Mesenchymal stem cell (in vitro differentiated cells and primary cell): ENCODE measurements at regions not wholly inside any gene's neighbourhood (a gene's known extent, or its start where the extent isn't known, plus 50 kb on each side); places are given as distances from the start of the nearest gene placed in this dataset.
A peak's percentile ranks its signal among the peaks of the same experiment; 100 is the strongest.

ENCODE experiments used
- DNase-seq: peaks from one replicate; pipeline ENCODE4 v3.0.0-alpha.2; 2013
- H2AFZ ChIP-seq: one replicate; pipeline ENCODE4 v1.6.1; 2013; ENCODE audit warnings: low read depth, mild to moderate bottlenecking, control low read depth, inconsistent platforms, low read length, moderate library complexity
- H2AK5ac ChIP-seq: 2 replicates; pipeline ENCODE4 v1.6.1; 2013; ENCODE audit warnings: low read length, moderate library complexity, mild to moderate bottlenecking, inconsistent platforms; ENCODE audit not compliant: severe bottlenecking
- H2BK120ac ChIP-seq: one replicate; pipeline ENCODE4 v1.6.1; 2013; ENCODE audit warnings: low read depth, mild to moderate bottlenecking, inconsistent platforms, low read length, moderate library complexity
- H2BK12ac ChIP-seq, 2 experiments: one replicate each; pipeline ENCODE4 v1.6.1; 2013; ENCODE audit warnings: inconsistent platforms in 2 of 2, low read length in 2 of 2, mild to moderate bottlenecking in 2 of 2, moderate library complexity in 2 of 2, control low read depth in 1 of 2
- H2BK15ac ChIP-seq: one replicate; pipeline ENCODE4 v1.6.1; 2013; ENCODE audit warnings: mild to moderate bottlenecking, low read depth, inconsistent platforms; ENCODE audit not compliant: poor library complexity, severe bottlenecking
- H2BK5ac ChIP-seq: 2 replicates; pipeline ENCODE4 v1.6.1; 2013; ENCODE audit warnings: low read depth, mild to moderate bottlenecking, low read length, control low read depth, inconsistent platforms; ENCODE audit not compliant: poor library complexity, severe bottlenecking
- H3K14ac ChIP-seq, 2 experiments: one replicate each; pipeline ENCODE4 v1.6.1; 2013; ENCODE audit warnings: inconsistent platforms in 2 of 2, low read length in 2 of 2, control low read depth in 1 of 2, mild to moderate bottlenecking in 1 of 2, moderate library complexity in 1 of 2
- H3K18ac ChIP-seq, 2 experiments: one replicate each; pipeline ENCODE4 v1.6.1; 2013; ENCODE audit warnings: inconsistent platforms in 2 of 2, low read length in 2 of 2, control low read depth in 1 of 2, low read depth in 1 of 2, mild to moderate bottlenecking in 1 of 2
- H3K23ac ChIP-seq, 2 experiments: one replicate each; pipeline ENCODE4 v1.6.1; 2013; ENCODE audit warnings: inconsistent platforms in 2 of 2, low read length in 2 of 2, mild to moderate bottlenecking in 2 of 2, moderate library complexity in 2 of 2, control low read depth in 1 of 2
- H3K27ac ChIP-seq: 2 replicates; pipeline ENCODE4 v1.5.1; 2013; ENCODE audit warnings: mild to moderate bottlenecking, moderate library complexity, low read length, control low read depth, inconsistent platforms; ENCODE audit not compliant: poor library complexity, severe bottlenecking
- H3K27me3 ChIP-seq, 2 experiments: 2 replicates each; pipeline versions ENCODE4 v1.6.1 to v1.7.0; 2013; ENCODE audit warnings: low read length in 2 of 2, mild to moderate bottlenecking in 2 of 2, moderate library complexity in 2 of 2, control low read depth in 1 of 2, inconsistent platforms in 1 of 2; ENCODE audit not compliant: control insufficient read depth in 1 of 2, insufficient read depth in 1 of 2
- H3K36me3 ChIP-seq, 2 experiments: 2 replicates each; pipeline versions ENCODE4 v1.6.1 to v1.7.0; 2013; ENCODE audit warnings: low read length in 2 of 2, control low read depth in 1 of 2, inconsistent platforms in 1 of 2, low read depth in 1 of 2, mild to moderate bottlenecking in 1 of 2; ENCODE audit not compliant: insufficient read depth in 2 of 2, control insufficient read depth in 1 of 2
- H3K4ac ChIP-seq, 2 experiments: one replicate each; pipeline ENCODE4 v1.6.1; 2013; ENCODE audit warnings: inconsistent platforms in 2 of 2, low read length in 2 of 2, mild to moderate bottlenecking in 2 of 2, moderate library complexity in 2 of 2, control low read depth in 1 of 2, low read depth in 1 of 2
- H3K4me1 ChIP-seq: 2 replicates; pipeline ENCODE4 v1.6.1; 2013; ENCODE audit warnings: low read depth, low read length, control low read depth; ENCODE audit not compliant: control insufficient read depth, insufficient read depth
- H3K4me2 ChIP-seq: 2 replicates; pipeline ENCODE4 v1.6.1; 2013; ENCODE audit warnings: low read length, mild to moderate bottlenecking, inconsistent platforms; ENCODE audit not compliant: poor library complexity, severe bottlenecking
- H3K4me3 ChIP-seq, 2 experiments: 2 replicates each; pipeline versions ENCODE4 v1.5.1 to v1.7.0; 2013; ENCODE audit warnings: low read length in 2 of 2, mild to moderate bottlenecking in 2 of 2, control low read depth in 1 of 2, low read depth in 1 of 2; ENCODE audit not compliant: insufficient read depth in 1 of 2
- H3K79me1 ChIP-seq: replicated peaks from 2 replicates; pipeline ENCODE4 v1.6.1; 2013; ENCODE audit warnings: mild to moderate bottlenecking, control low read depth, low read length, inconsistent platforms; ENCODE audit not compliant: poor library complexity, severe bottlenecking
- H3K9ac ChIP-seq: 2 replicates; pipeline ENCODE4 v1.7.0; 2013; ENCODE audit warnings: mild to moderate bottlenecking, low read length, moderate library complexity
- H3K9me3 ChIP-seq: 2 replicates; pipeline ENCODE4 v1.7.0; 2013; ENCODE audit warnings: mild to moderate bottlenecking, low read length; ENCODE audit not compliant: control insufficient read depth
- H4K8ac ChIP-seq: one replicate; pipeline ENCODE4 v1.6.1; 2013; ENCODE audit warnings: inconsistent platforms, mild to moderate bottlenecking, low read length, moderate library complexity
- H4K91ac ChIP-seq: one replicate; pipeline ENCODE4 v1.6.1; 2013; ENCODE audit warnings: mild to moderate bottlenecking, low read length, inconsistent platforms
- WGBS: methylation state at CpG from one replicate; pipeline ENCODE4 v1.1.7; 2013; ENCODE audit warnings: mixed read lengths; 5-methylcytosine and 5-hydroxymethylcytosine counted together

DNA sequence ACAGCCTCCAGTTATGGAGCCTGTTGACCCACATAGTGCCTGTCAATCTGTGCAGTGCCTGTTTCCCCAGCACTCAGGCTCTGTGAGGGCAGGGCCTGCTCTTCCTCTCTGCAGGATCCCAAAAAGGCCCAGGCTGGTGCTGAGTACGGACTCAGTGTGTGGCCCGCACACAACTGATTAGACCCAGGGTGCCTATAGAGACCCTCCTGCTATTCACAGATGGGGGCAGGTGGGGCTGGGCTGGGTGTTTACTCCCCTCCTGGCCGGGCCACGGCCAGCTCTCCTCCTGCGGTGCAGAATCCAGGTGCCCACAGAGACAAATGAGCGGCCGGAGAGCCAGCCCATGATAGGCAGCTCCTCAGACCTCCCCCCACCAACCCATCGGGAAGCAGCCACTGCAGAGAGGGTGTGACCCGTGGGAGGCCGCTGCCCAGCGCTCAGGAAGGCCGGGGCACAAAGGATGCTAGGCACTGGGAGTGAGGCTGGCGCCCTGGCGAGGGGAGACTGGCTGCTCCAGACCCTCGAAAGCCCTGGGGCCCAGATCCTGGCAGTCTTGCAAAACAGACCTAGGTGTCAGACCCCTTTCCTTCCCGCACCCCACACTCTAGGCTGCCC, 239.0 kb downstream of the CTTN start:
- no peak overlapping the region for H3K9ac ChIP-seq
- H3K9me3 ChIP-seq = no peaks in the 10 kb centered on the region
- no peak overlapping the region for H4K8ac ChIP-seq
- no peak overlapping the region for H3K4ac ChIP-seq
- no peak overlapping the region for H4K91ac ChIP-seq
- no peak overlapping the region for H2BK15ac ChIP-seq
- H2BK120ac ChIP-seq = no peak overlapping the region
- no peaks in the 10 kb centered on the region for H3K27me3 ChIP-seq
- DNase-seq = no peak
- no peak overlapping the region for H3K18ac ChIP-seq
- no peak overlapping the region for H2BK5ac ChIP-seq
- H2AFZ ChIP-seq = no peak overlapping the region
- no peak overlapping the region for H3K27ac ChIP-seq
- H2BK12ac ChIP-seq = no peak overlapping the region
- no peaks in the 10 kb centered on the region for H3K79me1 ChIP-seq
- H3K23ac ChIP-seq = no peak overlapping the region
- no peak overlapping the region for H3K14ac ChIP-seq
- peaks cover 0 to 5% of the 10 kb centered on the region in 2 experiments for H3K36me3 ChIP-seq
- no peak overlapping the region for H2AK5ac ChIP-seq
- no peak overlapping the region for H3K4me2 ChIP-seq
- WGBS = 87% methylated on average over 16 of the region's 16 CpGs
- H3K4me1 ChIP-seq = peaks cover 2% of the 10 kb centered on the region
- peak overlapping the region in 1 of 2 experiments; percentile 7 for H3K4me3 ChIP-seq

GRCh38 chr11:70637949-70638583, 239.7 kb downstream of the CTTN start:
- WGBS = 75% methylated on average over 18 of the region's 18 CpGs
- Histone ChIP-seq H3K23ac (no peak overlapping the region), H2BK5ac (no peak overlapping the region), H2BK12ac (no peak overlapping the region), H3K18ac (no peak overlapping the region), H2AK5ac (no peak overlapping the region), H3K4me1 (peaks cover 2% of the 10 kb centered on the region), H3K4me2 (no peak overlapping the region), H4K8ac (no peak overlapping the region), H3K79me1 (no peaks in the 10 kb centered on the region), H2BK15ac (no peak overlapping the region), H4K91ac (no peak overlapping the region), H3K14ac (no peak overlapping the region), H3K9me3 (no peaks in the 10 kb centered on the region), H2AFZ (no peak overlapping the region), H3K36me3 (peaks cover 0 to 5% of the 10 kb centered on the region in 2 experiments), H2BK120ac (no peak overlapping the region), H3K27me3 (no peaks in the 10 kb centered on the region), H3K9ac (no peak overlapping the region), H3K4me3 (no peak overlapping the region), H3K27ac (no peak overlapping the region), H3K4ac (no peak overlapping the region)
- DNase-seq = no peak

DNA sequence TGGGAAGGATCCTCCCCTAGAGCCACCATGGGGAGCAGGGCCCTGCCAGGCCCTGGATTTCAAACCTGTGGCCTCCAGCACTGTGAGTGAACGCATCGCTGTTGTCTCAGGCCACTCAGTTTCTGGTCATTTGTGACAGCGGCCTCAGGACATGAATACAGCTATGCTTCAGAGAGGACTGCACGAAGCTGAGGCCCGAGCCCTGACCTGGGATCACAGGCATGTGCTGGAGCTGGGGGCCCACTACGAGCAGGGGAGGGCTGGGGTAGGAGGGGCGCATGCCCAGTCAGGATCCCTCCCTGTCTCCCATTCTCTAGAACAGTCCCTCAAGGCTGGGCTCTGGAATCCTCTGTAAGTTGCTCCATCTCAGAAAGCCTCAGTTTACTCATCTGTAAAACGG, 242.1 kb downstream of the CTTN start:
- H2BK15ac ChIP-seq = no peak overlapping the region
- no peak for DNase-seq
- H4K8ac ChIP-seq = no peak overlapping the region
- H2BK120ac ChIP-seq = no peak overlapping the region
- H3K4me2 ChIP-seq = no peak overlapping the region
- H3K9ac ChIP-seq = no peak overlapping the region
- no peaks in the 10 kb centered on the region for H3K27me3 ChIP-seq
- H3K23ac ChIP-seq = no peak overlapping the region
- H3K18ac ChIP-seq = no peak overlapping the region
- no peak overlapping the region for H2BK5ac ChIP-seq
- no peak overlapping the region for H2AK5ac ChIP-seq
- H3K14ac ChIP-seq = no peak overlapping the region
- H4K91ac ChIP-seq = no peak overlapping the region
- H3K27ac ChIP-seq = no peak overlapping the region
- H3K9me3 ChIP-seq = no peaks in the 10 kb centered on the region
- H3K4ac ChIP-seq = no peak overlapping the region
- WGBS = 83% methylated on average over 7 of the region's 8 CpGs
- H2AFZ ChIP-seq = no peak overlapping the region
- peaks cover 0 to 5% of the 10 kb centered on the region in 2 experiments for H3K36me3 ChIP-seq
- H3K79me1 ChIP-seq = peaks cover 2% of the 10 kb centered on the region
- no peak overlapping the region for H3K4me3 ChIP-seq
- peaks cover 2% of the 10 kb centered on the region for H3K4me1 ChIP-seq
- no peak overlapping the region for H2BK12ac ChIP-seq

- DNase-seq = no peak
- peaks cover 2% of the 10 kb centered on the region for H3K79me1 ChIP-seq
- WGBS = 55% methylated on average over 12 of the region's 12 CpGs
- no peaks in the 10 kb centered on the region for H3K9me3 ChIP-seq
- no peak overlapping the region for H2AFZ ChIP-seq
- H3K27me3 ChIP-seq = no peaks in the 10 kb centered on the region
- H3K27ac ChIP-seq = no peak overlapping the region
- no peak overlapping the region for H3K4me2 ChIP-seq
- no peak overlapping the region for H3K23ac ChIP-seq
- no peak overlapping the region for H2BK12ac ChIP-seq
- H3K4me3 ChIP-seq = peak overlapping the region in 1 of 2 experiments; percentile 59
- H3K4me1 ChIP-seq = peaks cover 2% of the 10 kb centered on the region
- no peak overlapping the region for H3K9ac ChIP-seq
- H3K14ac ChIP-seq = no peak overlapping the region
- H3K36me3 ChIP-seq = peaks cover 0 to 5% of the 10 kb centered on the region in 2 experiments
- no peak overlapping the region for H4K91ac ChIP-seq
- no peak overlapping the region for H2BK5ac ChIP-seq
- no peak overlapping the region for H2AK5ac ChIP-seq
- H2BK120ac ChIP-seq = no peak overlapping the region
- H3K18ac ChIP-seq = no peak overlapping the region
- no peak overlapping the region for H2BK15ac ChIP-seq
- H4K8ac ChIP-seq = no peak overlapping the region
- no peak overlapping the region for H3K4ac ChIP-seq
These were observed 243.0 kb downstream of the CTTN start for GRCh38 chr11:70641369-70641768.
